Type B pancreatic cell (in vitro differentiated cells): ENCODE measurements at regions not wholly inside any gene's neighbourhood (a gene's known extent, or its start where the extent isn't known, plus 50 kb on each side); places are given as distances from the start of the nearest gene placed in this dataset. TPM values are rescaled to one million over a fixed set of nuclear protein-coding genes. Genes with fewer than 3 reads are reported as not detected.

ENCODE experiments used
- DNase-seq: peaks from one replicate; pipeline ENCODE4 v3.0.0; 2021; ENCODE audit warnings: mixed read lengths; ENCODE audit not compliant: unreplicated experiment; ENCODE audit errors: extremely low spot score
- H3K27ac Mint-ChIP-seq: 2 replicates; pipeline ENCODE4 v1.8.0; 2021; ENCODE audit warnings: mild to moderate bottlenecking, mixed read lengths
- H3K27me3 Mint-ChIP-seq: 2 replicates; pipeline ENCODE4 v1.8.0; 2021; ENCODE audit warnings: mixed read lengths
- H3K36me3 Mint-ChIP-seq: 2 replicates; pipeline ENCODE4 v1.8.0; 2021; ENCODE audit warnings: mixed read lengths
- H3K4me1 Mint-ChIP-seq: one replicate; pipeline ENCODE4 v1.8.0; 2021; ENCODE audit warnings: mixed read lengths; ENCODE audit not compliant: unreplicated experiment
- H3K4me3 Mint-ChIP-seq: 2 replicates; pipeline ENCODE4 v1.8.0; 2021; ENCODE audit warnings: mild to moderate bottlenecking, mixed read lengths
- H3K9me3 Mint-ChIP-seq: 2 replicates; pipeline ENCODE4 v1.8.0; 2021; ENCODE audit warnings: mixed read lengths
- microRNA-seq: library from miRNA; unstranded; fragments of <30 nt; microRNA quantifications from one replicate; pipeline ENCODE4, GENCODE V29; 2020
- TF ChIP-seq, protein P1 (sequence below): fragments of 200-600 bp; sonication (generic); conservative IDR thresholded peaks from 2 replicates; pipeline ENCODE4 v1.5.0; 2021; ENCODE audit warnings: antibody characterized with exemption, mild to moderate bottlenecking

DNA sequence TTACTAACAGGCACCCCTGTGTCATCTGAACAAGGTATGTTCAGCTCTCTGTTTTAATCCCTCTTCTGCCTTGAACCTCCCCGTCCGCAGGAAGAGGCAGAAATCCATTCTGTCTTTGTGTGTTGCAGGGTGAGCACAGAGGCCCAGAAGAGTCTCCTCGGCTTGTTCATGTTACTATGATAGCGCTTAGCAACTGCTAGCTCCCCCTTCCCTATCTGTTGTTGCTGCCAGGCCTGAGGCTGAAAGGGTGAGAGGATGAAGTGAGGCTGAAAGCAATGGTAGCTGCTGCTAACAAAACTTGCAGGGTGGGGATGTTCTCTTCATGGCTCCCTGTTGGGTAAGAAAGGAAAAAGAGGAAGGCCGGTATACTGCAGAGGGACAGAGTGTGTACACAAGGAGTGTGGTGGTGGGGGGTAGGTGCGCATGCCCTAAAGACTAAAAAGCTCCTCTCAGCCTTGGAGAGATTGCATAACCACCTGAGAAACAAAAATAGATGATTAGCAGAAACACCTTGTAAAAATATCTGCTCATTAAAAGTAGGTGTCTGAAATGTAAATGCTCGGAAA is 55.2 kb upstream of the CITED2 start:
- Mint-ChIP-seq H3K9me3 (peaks cover 5% of the 10 kb centered on the region), H3K27me3 (no peaks in the 10 kb centered on the region), H3K4me3 (peak overlapping the region; percentile 52), H3K4me1 (peaks cover 28% of the 10 kb centered on the region), H3K36me3 (no peaks in the 10 kb centered on the region), H3K27ac (no peak overlapping the region)
- TF ChIP-seq, protein P1, sequence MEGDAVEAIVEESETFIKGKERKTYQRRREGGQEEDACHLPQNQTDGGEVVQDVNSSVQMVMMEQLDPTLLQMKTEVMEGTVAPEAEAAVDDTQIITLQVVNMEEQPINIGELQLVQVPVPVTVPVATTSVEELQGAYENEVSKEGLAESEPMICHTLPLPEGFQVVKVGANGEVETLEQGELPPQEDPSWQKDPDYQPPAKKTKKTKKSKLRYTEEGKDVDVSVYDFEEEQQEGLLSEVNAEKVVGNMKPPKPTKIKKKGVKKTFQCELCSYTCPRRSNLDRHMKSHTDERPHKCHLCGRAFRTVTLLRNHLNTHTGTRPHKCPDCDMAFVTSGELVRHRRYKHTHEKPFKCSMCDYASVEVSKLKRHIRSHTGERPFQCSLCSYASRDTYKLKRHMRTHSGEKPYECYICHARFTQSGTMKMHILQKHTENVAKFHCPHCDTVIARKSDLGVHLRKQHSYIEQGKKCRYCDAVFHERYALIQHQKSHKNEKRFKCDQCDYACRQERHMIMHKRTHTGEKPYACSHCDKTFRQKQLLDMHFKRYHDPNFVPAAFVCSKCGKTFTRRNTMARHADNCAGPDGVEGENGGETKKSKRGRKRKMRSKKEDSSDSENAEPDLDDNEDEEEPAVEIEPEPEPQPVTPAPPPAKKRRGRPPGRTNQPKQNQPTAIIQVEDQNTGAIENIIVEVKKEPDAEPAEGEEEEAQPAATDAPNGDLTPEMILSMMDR = no peak
- no peak for DNase-seq

GRCh38 chr6:139427199-139427598 is 52.8 kb upstream of the CITED2 start:
- H3K9me3 Mint-ChIP-seq = peaks cover under 1% of the 10 kb centered on the region
- H3K4me1 Mint-ChIP-seq = peaks cover 28% of the 10 kb centered on the region
- DNase-seq = no peak
- H3K27ac Mint-ChIP-seq = no peak overlapping the region
- H3K36me3 Mint-ChIP-seq = no peaks in the 10 kb centered on the region
- TF ChIP-seq, protein P1 = no peak
- no peaks in the 10 kb centered on the region for H3K27me3 Mint-ChIP-seq
- no peak overlapping the region for H3K4me3 Mint-ChIP-seq

GRCh38 chr6:139426795-139427194 is 52.3 kb upstream of the CITED2 start:
- Mint-ChIP-seq H3K36me3 (no peaks in the 10 kb centered on the region), H3K9me3 (no peaks in the 10 kb centered on the region), H3K27me3 (no peaks in the 10 kb centered on the region), H3K4me1 (peaks cover 28% of the 10 kb centered on the region), H3K4me3 (no peak overlapping the region), H3K27ac (no peak overlapping the region)
- TF ChIP-seq, protein P1 = no peak
- no peak for DNase-seq

- H3K4me3 Mint-ChIP-seq = no peak overlapping the region
- H3K27me3 Mint-ChIP-seq = no peaks in the 10 kb centered on the region
- no peak for DNase-seq
- no peaks in the 10 kb centered on the region for H3K9me3 Mint-ChIP-seq
- H3K4me1 Mint-ChIP-seq = peaks cover 28% of the 10 kb centered on the region
- no peak overlapping the region for H3K27ac Mint-ChIP-seq
- H3K36me3 Mint-ChIP-seq = no peaks in the 10 kb centered on the region
- TF ChIP-seq, protein P1 = no peak
Measured at GRCh38 chr6:139425780-139426179, 51.3 kb upstream of the CITED2 start.

- no peak overlapping the region for H3K4me3 Mint-ChIP-seq
- TF ChIP-seq, protein P1 = no peak
- H3K9me3 Mint-ChIP-seq = no peaks in the 10 kb centered on the region
- no peaks in the 10 kb centered on the region for H3K36me3 Mint-ChIP-seq
- H3K4me1 Mint-ChIP-seq = peaks cover 21% of the 10 kb centered on the region
- no peak overlapping the region for H3K27ac Mint-ChIP-seq
- no peak for DNase-seq
- H3K27me3 Mint-ChIP-seq = no peaks in the 10 kb centered on the region
Measured at GRCh38 chr6:139423971-139424667, 49.7 kb upstream of the CITED2 start.

Small RNA genes lying in the stretch of these regions (microRNA-seq; reads per million reads assigned to microRNA genes)
- gene MIR3668 (not detected), gene MIR4465 (not detected)
